ENCODE measurements at regions not wholly inside any gene's neighbourhood (a gene's known extent, or its start where the extent isn't known, plus 50 kb on each side); places are given as distances from the start of the nearest gene placed in this dataset.

DNA sequence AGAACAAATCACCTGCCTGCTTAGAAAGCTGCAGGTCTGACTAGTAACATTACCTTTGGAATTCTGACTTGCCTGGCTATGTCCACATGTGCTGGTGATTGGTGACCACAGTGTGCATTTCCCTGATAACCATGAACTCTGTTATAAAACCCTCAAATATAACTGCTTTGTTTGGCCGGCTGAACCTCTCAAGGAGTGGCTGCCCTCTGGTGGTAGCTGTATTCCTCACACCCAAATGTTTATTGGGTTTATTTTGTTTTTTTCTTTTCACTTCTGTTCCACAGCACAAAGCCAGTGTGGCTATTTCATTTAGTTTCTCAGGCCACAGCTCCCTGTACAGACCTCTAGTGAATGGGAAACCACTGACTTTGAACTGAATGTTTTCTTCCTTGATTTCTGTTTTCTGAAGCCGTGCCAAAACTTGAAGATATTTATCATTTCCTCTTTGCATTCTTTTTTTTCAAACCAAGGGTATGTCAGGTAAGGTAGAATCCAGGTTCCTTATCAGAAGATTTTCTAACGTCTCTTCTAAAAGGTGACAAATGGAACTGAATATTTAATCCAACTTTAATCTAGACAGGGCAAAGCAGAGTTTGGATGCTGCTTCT is 549.0 kb upstream of the VRK2 start:
- TF ChIP-seq, protein P1, sequence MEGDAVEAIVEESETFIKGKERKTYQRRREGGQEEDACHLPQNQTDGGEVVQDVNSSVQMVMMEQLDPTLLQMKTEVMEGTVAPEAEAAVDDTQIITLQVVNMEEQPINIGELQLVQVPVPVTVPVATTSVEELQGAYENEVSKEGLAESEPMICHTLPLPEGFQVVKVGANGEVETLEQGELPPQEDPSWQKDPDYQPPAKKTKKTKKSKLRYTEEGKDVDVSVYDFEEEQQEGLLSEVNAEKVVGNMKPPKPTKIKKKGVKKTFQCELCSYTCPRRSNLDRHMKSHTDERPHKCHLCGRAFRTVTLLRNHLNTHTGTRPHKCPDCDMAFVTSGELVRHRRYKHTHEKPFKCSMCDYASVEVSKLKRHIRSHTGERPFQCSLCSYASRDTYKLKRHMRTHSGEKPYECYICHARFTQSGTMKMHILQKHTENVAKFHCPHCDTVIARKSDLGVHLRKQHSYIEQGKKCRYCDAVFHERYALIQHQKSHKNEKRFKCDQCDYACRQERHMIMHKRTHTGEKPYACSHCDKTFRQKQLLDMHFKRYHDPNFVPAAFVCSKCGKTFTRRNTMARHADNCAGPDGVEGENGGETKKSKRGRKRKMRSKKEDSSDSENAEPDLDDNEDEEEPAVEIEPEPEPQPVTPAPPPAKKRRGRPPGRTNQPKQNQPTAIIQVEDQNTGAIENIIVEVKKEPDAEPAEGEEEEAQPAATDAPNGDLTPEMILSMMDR (conservative IDR thresholded peaks at IDR 0.05), result peak; percentile 94
- no peak for TF ChIP-seq EZH2 (IDR thresholded peaks at IDR 0.05; ENCODE audit: low read depth)

All from PC-9 (cell line).